ENCODE measurements at regions not wholly inside any gene's neighbourhood (a gene's known extent, or its start where the extent isn't known, plus 50 kb on each side); places are given as distances from the start of the nearest gene placed in this dataset.

- DNase-seq (ENCODE audit: low read depth): no peak
- TF ChIP-seq, protein P1, sequence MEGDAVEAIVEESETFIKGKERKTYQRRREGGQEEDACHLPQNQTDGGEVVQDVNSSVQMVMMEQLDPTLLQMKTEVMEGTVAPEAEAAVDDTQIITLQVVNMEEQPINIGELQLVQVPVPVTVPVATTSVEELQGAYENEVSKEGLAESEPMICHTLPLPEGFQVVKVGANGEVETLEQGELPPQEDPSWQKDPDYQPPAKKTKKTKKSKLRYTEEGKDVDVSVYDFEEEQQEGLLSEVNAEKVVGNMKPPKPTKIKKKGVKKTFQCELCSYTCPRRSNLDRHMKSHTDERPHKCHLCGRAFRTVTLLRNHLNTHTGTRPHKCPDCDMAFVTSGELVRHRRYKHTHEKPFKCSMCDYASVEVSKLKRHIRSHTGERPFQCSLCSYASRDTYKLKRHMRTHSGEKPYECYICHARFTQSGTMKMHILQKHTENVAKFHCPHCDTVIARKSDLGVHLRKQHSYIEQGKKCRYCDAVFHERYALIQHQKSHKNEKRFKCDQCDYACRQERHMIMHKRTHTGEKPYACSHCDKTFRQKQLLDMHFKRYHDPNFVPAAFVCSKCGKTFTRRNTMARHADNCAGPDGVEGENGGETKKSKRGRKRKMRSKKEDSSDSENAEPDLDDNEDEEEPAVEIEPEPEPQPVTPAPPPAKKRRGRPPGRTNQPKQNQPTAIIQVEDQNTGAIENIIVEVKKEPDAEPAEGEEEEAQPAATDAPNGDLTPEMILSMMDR (conservative IDR thresholded peaks at IDR 0.05; ENCODE audit: low read depth, low read length): no peak
- H3K4me3 ChIP-seq (ENCODE audit: low read depth, low read length): no peak overlapping the region
These were observed 146.1 kb upstream of the CTNNB1 start for GRCh38 chr3:41053220-41053619.

- H3K4me3 ChIP-seq (ENCODE audit: low read depth, low read length): no peak overlapping the region
- TF ChIP-seq, protein P1 (conservative IDR thresholded peaks at IDR 0.05; ENCODE audit: low read depth, low read length): no peak
- DNase-seq (ENCODE audit: low read depth): peak; percentile 23
These were observed 139.2 kb upstream of the CTNNB1 start for GRCh38 chr3:41060106-41060505.

- H3K4me3 ChIP-seq (ENCODE audit: low read depth, low read length): no peak overlapping the region
- no peak for DNase-seq (ENCODE audit: low read depth)
- TF ChIP-seq, protein P1 (conservative IDR thresholded peaks at IDR 0.05; ENCODE audit: low read depth, low read length): no peak
These were observed 135.2 kb upstream of the CTNNB1 start for GRCh38 chr3:41064070-41064469.

- TF ChIP-seq, protein P1 (conservative IDR thresholded peaks at IDR 0.05; ENCODE audit: low read depth, low read length): no peak
- no peak overlapping the region for H3K4me3 ChIP-seq (ENCODE audit: low read depth, low read length)
- no peak for DNase-seq (ENCODE audit: low read depth)
These were observed 134.8 kb upstream of the CTNNB1 start for GRCh38 chr3:41064526-41064925.

DNA sequence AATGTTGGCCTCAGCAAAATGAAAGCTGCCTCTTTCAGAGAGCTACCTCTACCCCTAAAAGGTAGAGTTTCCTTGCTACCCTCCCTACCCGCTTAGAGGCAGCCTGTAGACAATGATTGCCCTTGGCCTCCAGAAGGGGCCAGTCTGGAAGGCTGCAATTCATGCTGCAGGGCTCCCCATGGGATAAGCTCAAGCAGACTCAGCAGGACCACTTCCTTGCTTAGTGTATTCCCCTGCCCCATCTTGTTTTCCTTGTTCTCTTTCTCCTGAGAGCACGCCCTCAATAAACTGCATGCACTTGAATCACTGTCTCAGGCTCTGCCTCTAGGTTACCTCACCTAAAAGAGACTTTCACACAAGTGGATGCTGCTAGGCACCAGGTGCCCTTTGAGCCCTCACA, 134.0 kb upstream of the CTNNB1 start:
- no peak overlapping the region for H3K4me3 ChIP-seq (ENCODE audit: low read depth, low read length)
- TF ChIP-seq, protein P1 (conservative IDR thresholded peaks at IDR 0.05; ENCODE audit: low read depth, low read length): no peak
- no peak for DNase-seq (ENCODE audit: low read depth)

DNA sequence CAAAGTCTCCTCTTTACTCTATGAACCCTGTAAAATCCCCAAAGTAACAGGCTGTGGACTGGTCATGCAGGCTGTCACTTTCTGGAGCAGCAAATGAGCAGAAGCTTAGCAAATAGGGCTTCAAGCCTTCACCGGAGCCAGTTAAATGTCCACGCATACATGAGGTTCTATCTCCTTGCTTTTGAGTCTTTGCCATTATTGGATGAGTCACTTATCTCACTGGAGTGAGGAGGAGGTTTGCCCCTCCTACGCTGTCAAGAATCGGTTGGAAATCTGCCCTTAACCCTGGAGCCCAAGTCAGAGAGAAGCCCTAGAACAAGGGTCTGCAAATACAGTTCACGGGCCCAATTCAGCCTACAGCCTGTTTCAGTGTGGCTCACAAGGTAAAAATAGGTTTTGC, 126.1 kb upstream of the CTNNB1 start:
- peak; percentile 33 for DNase-seq (ENCODE audit: low read depth)
- TF ChIP-seq, protein P1 (conservative IDR thresholded peaks at IDR 0.05; ENCODE audit: low read depth, low read length): no peak
- H3K4me3 ChIP-seq (ENCODE audit: low read depth, low read length): no peak overlapping the region

DNA sequence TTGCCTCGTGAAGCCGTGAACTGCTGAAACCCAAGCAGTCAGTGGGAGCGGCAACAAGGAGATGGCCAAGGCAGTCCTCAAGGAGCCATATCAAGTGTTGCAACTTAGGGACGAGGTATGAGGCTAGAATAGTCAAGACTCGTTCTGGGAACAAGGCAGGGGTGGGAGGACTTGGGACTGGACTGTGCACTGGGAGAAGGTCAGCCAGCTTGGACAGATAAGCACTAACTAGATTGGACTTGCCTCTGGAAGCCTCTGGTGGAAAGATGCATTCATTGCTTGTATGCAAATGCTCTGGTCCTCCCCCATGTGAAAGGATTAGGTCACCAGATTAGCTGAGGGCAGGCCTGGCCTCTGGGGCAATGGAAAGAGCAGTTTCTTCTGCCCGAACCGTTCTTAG, 123.3 kb upstream of the CTNNB1 start:
- no peak overlapping the region for H3K4me3 ChIP-seq (ENCODE audit: low read depth, low read length)
- peak; percentile 38 for DNase-seq (ENCODE audit: low read depth)
- TF ChIP-seq, protein P1 (conservative IDR thresholded peaks at IDR 0.05; ENCODE audit: low read depth, low read length): peak; percentile 19

All from choroid plexus epithelial cell (primary cell).